ENCODE measurements at regions not wholly inside any gene's neighbourhood (a gene's known extent, or its start where the extent isn't known, plus 50 kb on each side); places are given as distances from the start of the nearest gene placed in this dataset.

GRCh38 chr17:12229335-12229734 lies 208.7 kb downstream of the MAP2K4 start:
- Mint-ChIP-seq H3K9me3 (peaks cover 4% of the 10 kb centered on the region), H3K4me3 (no peak overlapping the region), H3K36me3 (no peaks in the 10 kb centered on the region), H3K27me3 (ENCODE audit: low read depth) (no peaks in the 10 kb centered on the region), H3K4me1 (peaks cover 3% of the 10 kb centered on the region; the same call in 1 of the 2 replicates), H3K27ac (no peak overlapping the region)
- TF ChIP-seq JUN (CRISPR knock-in tag; IDR thresholded peaks at IDR 0.05) (no peak), KAT7 (CRISPR knock-in tag; IDR thresholded peaks at IDR 0.05; ENCODE audit: borderline replicate concordance) (no peak), NR1H2 (CRISPR knock-in tag; IDR thresholded peaks at IDR 0.05) (no peak), ZNF219 (CRISPR knock-in tag; IDR thresholded peaks at IDR 0.05; ENCODE audit: borderline replicate concordance) (no peak), GRHL2 (CRISPR knock-in tag; IDR thresholded peaks at IDR 0.05; ENCODE audit: insufficient replicate concordance, severe bottlenecking) (no peak), NR3C1 (CRISPR knock-in tag; conservative IDR thresholded peaks at IDR 0.05; ENCODE audit: low read depth) (no peak)
- ATAC-seq: no peak
- ChIA-PET CTCF (no interaction called here), POLR2A (no interaction called here)
- no peak for DNase-seq (ENCODE audit: low spot score)

- no peak for ATAC-seq
- no peak overlapping the region for H3K4me3 Mint-ChIP-seq
- CTCF ChIA-PET: interaction anchor here (0.5 kb wide), 1 partner anchor 745 kb away, joined by 3 read pairs; no protein-coding TSS in a partner anchor
Observed at GRCh38 chr17:12230481-12231354, 210.0 kb downstream of the MAP2K4 start.

More at GRCh38 chr17:12230481-12231354, 210.0 kb downstream of the MAP2K4 start:
- no peak for TF ChIP-seq PRDM15 (CRISPR knock-in tag; IDR thresholded peaks at IDR 0.05)
- TF ChIP-seq NFYB (CRISPR knock-in tag; conservative IDR thresholded peaks at IDR 0.05; ENCODE audit: low read depth): no peak
- no peak for TF ChIP-seq ATF1 (CRISPR knock-in tag; IDR thresholded peaks at IDR 0.05)
- no peak for TF ChIP-seq E2F4 (CRISPR knock-in tag; IDR thresholded peaks at IDR 0.05; ENCODE audit: borderline replicate concordance, low read depth)
- no peak for TF ChIP-seq ZBTB43 (CRISPR knock-in tag; IDR thresholded peaks at IDR 0.05)
- no peak for TF ChIP-seq ZNF317 (CRISPR knock-in tag; IDR thresholded peaks at IDR 0.05; ENCODE audit: borderline replicate concordance, low read depth)
- no peak for TF ChIP-seq ATF6 (CRISPR knock-in tag; IDR thresholded peaks at IDR 0.05)
- TF ChIP-seq CREM (CRISPR knock-in tag; IDR thresholded peaks at IDR 0.05): no peak
- no peak for TF ChIP-seq MLX (CRISPR knock-in tag; IDR thresholded peaks at IDR 0.05)
- TF ChIP-seq FOXJ3 (CRISPR knock-in tag; IDR thresholded peaks at IDR 0.05; ENCODE audit: borderline replicate concordance): no peak
- TF ChIP-seq HMGXB4 (CRISPR knock-in tag; IDR thresholded peaks at IDR 0.05): no peak
- no peak for TF ChIP-seq ZNF121 (CRISPR knock-in tag; IDR thresholded peaks at IDR 0.05)
- no peak for TF ChIP-seq FOXP4 (CRISPR knock-in tag; IDR thresholded peaks at IDR 0.05)
- TF ChIP-seq NFATC4 (CRISPR knock-in tag; IDR thresholded peaks at IDR 0.05): no peak
- TF ChIP-seq KAT7 (CRISPR knock-in tag; IDR thresholded peaks at IDR 0.05; ENCODE audit: borderline replicate concordance): no peak
- H3K4me1 Mint-ChIP-seq: peaks cover 3% of the 10 kb centered on the region; the same call in 1 of the 2 replicates
- H3K9me3 Mint-ChIP-seq: peaks cover 3% of the 10 kb centered on the region; the same call in 1 of the 2 replicates
- POLR2A ChIA-PET: interaction anchor here (0.5 to 0.6 kb wide), 2 partner anchors 23 to 26 kb away, joined by 3 to 4 read pairs; no protein-coding TSS in a partner anchor
- H3K36me3 Mint-ChIP-seq: no peaks in the 10 kb centered on the region
- H3K27ac Mint-ChIP-seq: no peak overlapping the region
- no peak for DNase-seq (ENCODE audit: low spot score)
- no peaks in the 10 kb centered on the region for H3K27me3 Mint-ChIP-seq (ENCODE audit: low read depth)

Measured in WTC11 (cell line).